Mesenchymal stem cell (in vitro differentiated cells and primary cell): ENCODE measurements at regions not wholly inside any gene's neighbourhood (a gene's known extent, or its start where the extent isn't known, plus 50 kb on each side); places are given as distances from the start of the nearest gene placed in this dataset.

Experiments
- DNase-seq: peaks from one replicate; pipeline ENCODE4 v3.0.0-alpha.2; 2013
- H2AFZ ChIP-seq: one replicate; pipeline ENCODE4 v1.6.1; 2013; ENCODE audit warnings: low read depth, mild to moderate bottlenecking, control low read depth, inconsistent platforms, low read length, moderate library complexity
- H2AK5ac ChIP-seq: 2 replicates; pipeline ENCODE4 v1.6.1; 2013; ENCODE audit warnings: low read length, moderate library complexity, mild to moderate bottlenecking, inconsistent platforms; ENCODE audit not compliant: severe bottlenecking
- H2BK120ac ChIP-seq: one replicate; pipeline ENCODE4 v1.6.1; 2013; ENCODE audit warnings: low read depth, mild to moderate bottlenecking, inconsistent platforms, low read length, moderate library complexity
- H2BK12ac ChIP-seq, 2 experiments: one replicate each; pipeline ENCODE4 v1.6.1; 2013; ENCODE audit warnings: inconsistent platforms in 2 of 2, low read length in 2 of 2, mild to moderate bottlenecking in 2 of 2, moderate library complexity in 2 of 2, control low read depth in 1 of 2
- H2BK15ac ChIP-seq: one replicate; pipeline ENCODE4 v1.6.1; 2013; ENCODE audit warnings: mild to moderate bottlenecking, low read depth, inconsistent platforms; ENCODE audit not compliant: poor library complexity, severe bottlenecking
- H2BK5ac ChIP-seq: 2 replicates; pipeline ENCODE4 v1.6.1; 2013; ENCODE audit warnings: low read depth, mild to moderate bottlenecking, low read length, control low read depth, inconsistent platforms; ENCODE audit not compliant: poor library complexity, severe bottlenecking
- H3K14ac ChIP-seq, 2 experiments: one replicate each; pipeline ENCODE4 v1.6.1; 2013; ENCODE audit warnings: inconsistent platforms in 2 of 2, low read length in 2 of 2, control low read depth in 1 of 2, mild to moderate bottlenecking in 1 of 2, moderate library complexity in 1 of 2
- H3K18ac ChIP-seq, 2 experiments: one replicate each; pipeline ENCODE4 v1.6.1; 2013; ENCODE audit warnings: inconsistent platforms in 2 of 2, low read length in 2 of 2, control low read depth in 1 of 2, low read depth in 1 of 2, mild to moderate bottlenecking in 1 of 2
- H3K23ac ChIP-seq, 2 experiments: one replicate each; pipeline ENCODE4 v1.6.1; 2013; ENCODE audit warnings: inconsistent platforms in 2 of 2, low read length in 2 of 2, mild to moderate bottlenecking in 2 of 2, moderate library complexity in 2 of 2, control low read depth in 1 of 2
- H3K27ac ChIP-seq: 2 replicates; pipeline ENCODE4 v1.5.1; 2013; ENCODE audit warnings: mild to moderate bottlenecking, moderate library complexity, low read length, control low read depth, inconsistent platforms; ENCODE audit not compliant: poor library complexity, severe bottlenecking
- H3K27me3 ChIP-seq, 2 experiments: 2 replicates each; pipeline versions ENCODE4 v1.6.1 to v1.7.0; 2013; ENCODE audit warnings: low read length in 2 of 2, mild to moderate bottlenecking in 2 of 2, moderate library complexity in 2 of 2, control low read depth in 1 of 2, inconsistent platforms in 1 of 2; ENCODE audit not compliant: control insufficient read depth in 1 of 2, insufficient read depth in 1 of 2
- H3K36me3 ChIP-seq, 2 experiments: 2 replicates each; pipeline versions ENCODE4 v1.6.1 to v1.7.0; 2013; ENCODE audit warnings: low read length in 2 of 2, control low read depth in 1 of 2, inconsistent platforms in 1 of 2, low read depth in 1 of 2, mild to moderate bottlenecking in 1 of 2; ENCODE audit not compliant: insufficient read depth in 2 of 2, control insufficient read depth in 1 of 2
- H3K4ac ChIP-seq, 2 experiments: one replicate each; pipeline ENCODE4 v1.6.1; 2013; ENCODE audit warnings: inconsistent platforms in 2 of 2, low read length in 2 of 2, mild to moderate bottlenecking in 2 of 2, moderate library complexity in 2 of 2, control low read depth in 1 of 2, low read depth in 1 of 2
- H3K4me1 ChIP-seq: 2 replicates; pipeline ENCODE4 v1.6.1; 2013; ENCODE audit warnings: low read depth, low read length, control low read depth; ENCODE audit not compliant: control insufficient read depth, insufficient read depth
- H3K4me2 ChIP-seq: 2 replicates; pipeline ENCODE4 v1.6.1; 2013; ENCODE audit warnings: low read length, mild to moderate bottlenecking, inconsistent platforms; ENCODE audit not compliant: poor library complexity, severe bottlenecking
- H3K4me3 ChIP-seq, 2 experiments: 2 replicates each; pipeline versions ENCODE4 v1.5.1 to v1.7.0; 2013; ENCODE audit warnings: low read length in 2 of 2, mild to moderate bottlenecking in 2 of 2, control low read depth in 1 of 2, low read depth in 1 of 2; ENCODE audit not compliant: insufficient read depth in 1 of 2
- H3K79me1 ChIP-seq: replicated peaks from 2 replicates; pipeline ENCODE4 v1.6.1; 2013; ENCODE audit warnings: mild to moderate bottlenecking, control low read depth, low read length, inconsistent platforms; ENCODE audit not compliant: poor library complexity, severe bottlenecking
- H3K9ac ChIP-seq: 2 replicates; pipeline ENCODE4 v1.7.0; 2013; ENCODE audit warnings: mild to moderate bottlenecking, low read length, moderate library complexity
- H3K9me3 ChIP-seq: 2 replicates; pipeline ENCODE4 v1.7.0; 2013; ENCODE audit warnings: mild to moderate bottlenecking, low read length; ENCODE audit not compliant: control insufficient read depth
- H4K8ac ChIP-seq: one replicate; pipeline ENCODE4 v1.6.1; 2013; ENCODE audit warnings: inconsistent platforms, mild to moderate bottlenecking, low read length, moderate library complexity
- H4K91ac ChIP-seq: one replicate; pipeline ENCODE4 v1.6.1; 2013; ENCODE audit warnings: mild to moderate bottlenecking, low read length, inconsistent platforms
- WGBS: methylation state at CpG from one replicate; pipeline ENCODE4 v1.1.7; 2013; ENCODE audit warnings: mixed read lengths; 5-methylcytosine and 5-hydroxymethylcytosine counted together

GRCh38 chr1:217272385-217272784, 358.5 kb downstream of the GPATCH2 start:
- Histone ChIP-seq H2AFZ (no peak overlapping the region), H3K18ac (no peak overlapping the region), H3K23ac (no peak overlapping the region), H3K79me1 (no peaks in the 10 kb centered on the region), H3K9me3 (no peaks in the 10 kb centered on the region), H3K36me3 (no peaks in the 10 kb centered on the region), H3K4me1 (no peaks in the 10 kb centered on the region), H4K8ac (no peak overlapping the region), H3K4me3 (no peak overlapping the region), H3K9ac (peak overlapping the region; percentile 48), H4K91ac (no peak overlapping the region), H2AK5ac (no peak overlapping the region), H2BK12ac (no peak overlapping the region), H3K4me2 (no peak overlapping the region), H3K27me3 (no peaks in the 10 kb centered on the region), H3K4ac (no peak overlapping the region), H3K14ac (no peak overlapping the region), H3K27ac (no peak overlapping the region), H2BK120ac (no peak overlapping the region), H2BK15ac (no peak overlapping the region), H2BK5ac (no peak overlapping the region)
- WGBS = 67% methylated on average over 1 of the region's 2 CpGs
- DNase-seq = peak; percentile 62

- Histone ChIP-seq H3K4me3 (no peak overlapping the region), H3K9ac (no peak overlapping the region), H3K18ac (no peak overlapping the region), H3K27ac (no peak overlapping the region), H2BK15ac (no peak overlapping the region), H2BK120ac (no peak overlapping the region), H3K23ac (no peak overlapping the region), H2BK5ac (no peak overlapping the region), H3K4ac (no peak overlapping the region), H4K8ac (no peak overlapping the region), H3K14ac (no peak overlapping the region), H3K36me3 (no peaks in the 10 kb centered on the region), H3K79me1 (no peaks in the 10 kb centered on the region), H2AK5ac (no peak overlapping the region), H2AFZ (no peak overlapping the region), H4K91ac (no peak overlapping the region), H3K9me3 (no peaks in the 10 kb centered on the region), H3K4me2 (no peak overlapping the region), H2BK12ac (no peak overlapping the region), H3K4me1 (no peaks in the 10 kb centered on the region), H3K27me3 (no peaks in the 10 kb centered on the region)
- DNase-seq = no peak
- WGBS = 70% methylated on average over 2 of the region's 4 CpGs
Observed at GRCh38 chr1:217270101-217270500, 360.8 kb downstream of the GPATCH2 start.

- Histone ChIP-seq H3K18ac (no peak overlapping the region), H2BK120ac (no peak overlapping the region), H2BK5ac (no peak overlapping the region), H3K9me3 (no peaks in the 10 kb centered on the region), H3K27ac (no peak overlapping the region), H3K14ac (no peak overlapping the region), H3K4me1 (no peaks in the 10 kb centered on the region), H4K8ac (no peak overlapping the region), H4K91ac (no peak overlapping the region), H2BK15ac (no peak overlapping the region), H3K27me3 (no peaks in the 10 kb centered on the region), H3K23ac (no peak overlapping the region), H2BK12ac (no peak overlapping the region), H3K4me3 (no peak overlapping the region), H3K9ac (no peak overlapping the region), H2AFZ (no peak overlapping the region), H3K79me1 (no peaks in the 10 kb centered on the region), H3K4ac (no peak overlapping the region), H2AK5ac (no peak overlapping the region), H3K36me3 (no peaks in the 10 kb centered on the region), H3K4me2 (no peak overlapping the region)
- DNase-seq = no peak
- WGBS = 96% methylated on average over 4 of the region's 5 CpGs
Observed at GRCh38 chr1:217268058-217268457, 362.8 kb downstream of the GPATCH2 start.

GRCh38 chr1:217261636-217262035, 369.3 kb downstream of the GPATCH2 start:
- Histone ChIP-seq H2AK5ac (no peak overlapping the region), H3K27me3 (no peaks in the 10 kb centered on the region), H3K18ac (no peak overlapping the region), H3K36me3 (no peaks in the 10 kb centered on the region), H2BK12ac (no peak overlapping the region), H2BK15ac (no peak overlapping the region), H3K4me2 (no peak overlapping the region), H3K23ac (no peak overlapping the region), H3K4me1 (no peaks in the 10 kb centered on the region), H2BK5ac (no peak overlapping the region), H3K4me3 (no peak overlapping the region), H2BK120ac (no peak overlapping the region), H3K14ac (no peak overlapping the region), H3K9me3 (no peaks in the 10 kb centered on the region), H3K9ac (no peak overlapping the region), H3K79me1 (no peaks in the 10 kb centered on the region), H4K91ac (no peak overlapping the region), H3K27ac (no peak overlapping the region), H2AFZ (no peak overlapping the region), H4K8ac (no peak overlapping the region), H3K4ac (no peak overlapping the region)
- no peak for DNase-seq
- no CpG with 5 or more reads among the region's 2 CpGs for WGBS
